ENCODE measurements at regions not wholly inside any gene's neighbourhood (a gene's known extent, or its start where the extent isn't known, plus 50 kb on each side); places are given as distances from the start of the nearest gene placed in this dataset.

GRCh38 chr4:62531731-62532130 lies 1331.6 kb downstream of the ADGRL3 start:
- H3K27me3 ChIP-seq = no peaks in the 10 kb centered on the region
- no peak overlapping the region for H3K4me3 ChIP-seq
- H3K36me3 ChIP-seq = no peaks in the 10 kb centered on the region
- no peak for TF ChIP-seq CTCF (IDR thresholded peaks at IDR 0.05)
- no peaks in the 10 kb centered on the region for H3K9me3 ChIP-seq
- intact Hi-C loops (cut with DNase I) = no loop called here
- H3K4me1 ChIP-seq = no peaks in the 10 kb centered on the region
- DNase-seq (ENCODE audit: low spot score in 2 of 2) = no peak
- H3K27ac ChIP-seq = no peak overlapping the region

GRCh38 chr4:62531264-62531663 lies 1331.1 kb downstream of the ADGRL3 start:
- no peak for DNase-seq (ENCODE audit: low spot score in 2 of 2)
- intact Hi-C loops (cut with DNase I) = no loop called here
- Histone ChIP-seq H3K36me3 (no peaks in the 10 kb centered on the region), H3K4me1 (no peaks in the 10 kb centered on the region), H3K4me3 (no peak overlapping the region), H3K9me3 (no peaks in the 10 kb centered on the region), H3K27me3 (no peaks in the 10 kb centered on the region), H3K27ac (no peak overlapping the region)
- TF ChIP-seq CTCF (IDR thresholded peaks at IDR 0.05) = no peak

- H3K4me3 ChIP-seq = no peak overlapping the region
- DNase-seq (ENCODE audit: low spot score in 2 of 2) = no peak
- H3K4me1 ChIP-seq = no peaks in the 10 kb centered on the region
- H3K9me3 ChIP-seq = no peaks in the 10 kb centered on the region
- TF ChIP-seq CTCF (IDR thresholded peaks at IDR 0.05) = no peak
- intact Hi-C loops (cut with DNase I) = no loop called here
- no peaks in the 10 kb centered on the region for H3K36me3 ChIP-seq
- H3K27me3 ChIP-seq = no peaks in the 10 kb centered on the region
- H3K27ac ChIP-seq = no peak overlapping the region
These were observed 1328.7 kb downstream of the ADGRL3 start for GRCh38 chr4:62528874-62529273.

- no peaks in the 10 kb centered on the region for H3K27me3 ChIP-seq
- no peak overlapping the region for H3K27ac ChIP-seq
- intact Hi-C loops (cut with DNase I) = no loop called here
- no peak for DNase-seq (ENCODE audit: low spot score in 2 of 2)
- no peaks in the 10 kb centered on the region for H3K36me3 ChIP-seq
- H3K9me3 ChIP-seq = no peaks in the 10 kb centered on the region
- no peak overlapping the region for H3K4me3 ChIP-seq
- no peaks in the 10 kb centered on the region for H3K4me1 ChIP-seq
- no peak for TF ChIP-seq CTCF (IDR thresholded peaks at IDR 0.05)
These were observed 1326.5 kb downstream of the ADGRL3 start for GRCh38 chr4:62526671-62527070.

- no peak for DNase-seq (ENCODE audit: low spot score in 2 of 2)
- Histone ChIP-seq H3K27me3 (no peaks in the 10 kb centered on the region), H3K36me3 (no peaks in the 10 kb centered on the region), H3K4me3 (no peak overlapping the region), H3K4me1 (no peaks in the 10 kb centered on the region), H3K27ac (no peak overlapping the region), H3K9me3 (no peaks in the 10 kb centered on the region)
- TF ChIP-seq CTCF (IDR thresholded peaks at IDR 0.05) = no peak
- intact Hi-C loops (cut with DNase I) = no loop called here
These were observed 1323.1 kb downstream of the ADGRL3 start for GRCh38 chr4:62523256-62523655.

DNA sequence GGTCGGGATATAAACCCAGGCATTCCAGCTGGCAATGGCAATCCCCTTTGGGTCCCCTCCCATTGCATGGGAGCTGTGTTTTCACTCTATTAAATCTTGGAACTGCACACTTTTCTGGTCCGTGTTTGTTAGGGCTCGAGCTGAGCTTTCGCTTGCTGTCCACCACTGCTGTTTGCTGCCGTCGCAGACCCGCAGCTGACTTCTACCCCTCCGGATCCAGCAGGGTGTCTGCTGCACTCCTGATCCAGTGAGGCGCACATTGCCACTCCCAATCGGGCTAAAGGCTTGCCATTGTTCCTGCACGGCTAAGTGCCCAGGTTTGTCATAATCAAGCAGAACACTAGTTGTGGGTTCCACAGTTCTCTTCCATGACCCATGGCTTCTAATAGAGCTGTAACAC lies 1322.1 kb downstream of the ADGRL3 start:
- H3K4me1 ChIP-seq = no peaks in the 10 kb centered on the region
- no peak overlapping the region for H3K27ac ChIP-seq
- no peak overlapping the region for H3K4me3 ChIP-seq
- H3K36me3 ChIP-seq = no peaks in the 10 kb centered on the region
- H3K27me3 ChIP-seq = no peaks in the 10 kb centered on the region
- intact Hi-C loops (cut with DNase I) = no loop called here
- no peak for TF ChIP-seq CTCF (IDR thresholded peaks at IDR 0.05)
- no peak for DNase-seq (ENCODE audit: low spot score in 2 of 2)
- no peaks in the 10 kb centered on the region for H3K9me3 ChIP-seq
